ACC112 (cell line): ENCODE measurements at regions not wholly inside any gene's neighbourhood (a gene's known extent, or its start where the extent isn't known, plus 50 kb on each side); places are given as distances from the start of the nearest gene placed in this dataset.

ENCODE experiments used
- H2AFZ ChIP-seq: fragments of 200-600 bp; sonication (generic); one replicate; pipeline ENCODE4 v1.6.0; 2017; ENCODE audit warnings: antibody characterized with exemption, low read length; ENCODE audit not compliant: unreplicated experiment
- H3K27ac ChIP-seq: fragments of 200-600 bp; sonication (generic); 2 replicates; pipeline ENCODE4 v1.5.1; 2014; ENCODE audit warnings: low read depth, mild to moderate bottlenecking, antibody characterized with exemption, low read length, moderate library complexity
- H3K27me3 ChIP-seq: fragments of 200-600 bp; sonication (generic); 2 replicates; pipeline ENCODE4 v1.6.1; 2014; ENCODE audit warnings: mild to moderate bottlenecking, antibody characterized with exemption, low read length, moderate library complexity, mixed read lengths; ENCODE audit not compliant: insufficient read depth
- H3K36me3 ChIP-seq: fragments of 200-600 bp; sonication (generic); 2 replicates; pipeline ENCODE4 v1.6.1; 2016; ENCODE audit warnings: mild to moderate bottlenecking, antibody characterized with exemption, low read length, moderate library complexity, mixed read lengths; ENCODE audit not compliant: insufficient read depth
- H3K4me1 ChIP-seq: fragments of 200-600 bp; sonication (generic); one replicate; pipeline ENCODE4 v1.6.1; 2016; ENCODE audit warnings: low read length, mixed read lengths; ENCODE audit not compliant: insufficient read depth, unreplicated experiment, control insufficient read depth
- H3K4me3 ChIP-seq: fragments of 200-600 bp; sonication (generic); 2 replicates; pipeline ENCODE4 v1.5.1; 2014; ENCODE audit warnings: mild to moderate bottlenecking, low read depth, low read length
- H3K79me2 ChIP-seq: fragments of 200-600 bp; sonication (generic); one replicate; pipeline ENCODE4 v1.6.0; 2016; ENCODE audit warnings: low read length; ENCODE audit not compliant: control insufficient read depth, unreplicated experiment, insufficient read depth

- Histone ChIP-seq H3K4me1 (no peaks in the 10 kb centered on the region), H3K27me3 (no peaks in the 10 kb centered on the region), H3K4me3 (no peak overlapping the region), H3K36me3 (no peaks in the 10 kb centered on the region), H3K79me2 (no peaks in the 10 kb centered on the region), H3K27ac (no peak overlapping the region), H2AFZ (no peak overlapping the region)
Measured at GRCh38 chr1:232579958-232580941, 49.7 kb downstream of the SIPA1L2 start.

DNA sequence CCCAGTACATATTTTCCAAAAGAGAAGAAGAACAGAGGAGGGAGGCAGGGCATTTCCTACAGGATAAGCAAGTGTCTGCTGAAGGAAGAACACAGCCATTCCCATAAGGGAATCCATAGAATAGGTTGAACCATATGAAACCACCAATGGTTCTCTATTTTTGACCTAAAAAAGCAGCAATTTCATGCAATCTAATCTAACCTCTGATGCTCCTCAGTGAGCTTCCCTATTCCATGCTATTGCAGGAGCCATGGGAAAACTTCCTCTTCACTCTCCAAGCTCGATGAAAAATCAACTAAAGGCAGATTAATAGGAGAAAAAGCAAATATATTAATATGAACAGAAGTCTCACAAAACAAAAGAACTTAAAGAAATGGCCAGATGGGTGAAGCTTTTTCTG is 50.5 kb downstream of the SIPA1L2 start:
- no peaks in the 10 kb centered on the region for H3K79me2 ChIP-seq
- peak overlapping the region; percentile 3 for H2AFZ ChIP-seq
- H3K27ac ChIP-seq = no peak overlapping the region
- no peaks in the 10 kb centered on the region for H3K4me1 ChIP-seq
- no peaks in the 10 kb centered on the region for H3K36me3 ChIP-seq
- H3K4me3 ChIP-seq = no peak overlapping the region
- H3K27me3 ChIP-seq = no peaks in the 10 kb centered on the region

- no peaks in the 10 kb centered on the region for H3K27me3 ChIP-seq
- no peaks in the 10 kb centered on the region for H3K36me3 ChIP-seq
- H2AFZ ChIP-seq = no peak overlapping the region
- no peaks in the 10 kb centered on the region for H3K4me1 ChIP-seq
- H3K4me3 ChIP-seq = no peak overlapping the region
- H3K27ac ChIP-seq = no peak overlapping the region
- H3K79me2 ChIP-seq = no peaks in the 10 kb centered on the region
Measured at GRCh38 chr1:232578651-232579195, 51.2 kb downstream of the SIPA1L2 start.

DNA sequence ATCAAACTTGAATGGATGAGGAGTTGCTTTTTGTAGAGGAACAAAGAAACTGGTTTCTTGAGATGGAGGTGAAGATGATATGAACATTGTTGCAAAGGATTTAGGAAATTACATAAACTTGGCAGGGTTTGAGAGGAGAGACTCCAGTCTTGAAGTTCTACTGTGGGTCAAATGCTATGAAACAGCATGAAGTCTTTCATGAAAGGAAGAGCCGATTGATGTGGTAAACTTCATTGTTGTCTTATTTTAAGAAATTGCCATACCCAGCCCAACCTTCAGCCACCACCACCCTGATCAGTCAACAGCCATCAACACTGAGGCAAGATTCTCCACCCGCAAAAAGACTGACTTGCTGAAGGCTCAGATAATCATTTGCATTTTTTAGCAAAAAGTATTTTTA is 52.2 kb downstream of the SIPA1L2 start:
- H3K4me3 ChIP-seq = no peak overlapping the region
- no peak overlapping the region for H3K27ac ChIP-seq
- no peaks in the 10 kb centered on the region for H3K4me1 ChIP-seq

DNA sequence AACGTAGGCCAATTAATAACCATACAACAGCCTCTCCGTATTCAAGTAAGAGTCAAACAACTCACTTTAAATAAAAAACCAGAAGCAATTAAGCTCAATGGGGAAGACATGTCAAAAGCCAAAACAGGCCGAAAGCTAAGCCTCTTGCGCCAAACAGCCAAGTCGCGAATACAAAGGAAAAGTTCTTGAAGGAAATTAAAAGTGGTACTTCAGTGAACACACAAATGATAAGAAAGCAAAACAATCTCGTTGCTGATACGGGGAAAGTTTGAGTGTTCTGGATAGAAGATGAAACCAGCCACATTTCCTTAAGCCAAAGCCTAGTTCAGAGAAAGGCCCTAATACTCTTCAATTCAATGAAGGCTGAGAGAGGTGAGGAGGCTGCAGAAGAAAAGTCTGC is 53.4 kb downstream of the SIPA1L2 start:
- Histone ChIP-seq H3K27me3 (no peaks in the 10 kb centered on the region), H3K36me3 (no peaks in the 10 kb centered on the region), H3K79me2 (no peaks in the 10 kb centered on the region), H3K4me1 (no peaks in the 10 kb centered on the region), H2AFZ (no peak overlapping the region), H3K4me3 (no peak overlapping the region), H3K27ac (no peak overlapping the region)

More for the DNA sequence above, 52.2 kb downstream of the SIPA1L2 start:
- H2AFZ ChIP-seq = no peak overlapping the region
- H3K27me3 ChIP-seq = no peaks in the 10 kb centered on the region
- H3K36me3 ChIP-seq = no peaks in the 10 kb centered on the region
- H3K79me2 ChIP-seq = no peaks in the 10 kb centered on the region

GRCh38 chr1:232575763-232576040 is 54.2 kb downstream of the SIPA1L2 start:
- Histone ChIP-seq H3K27ac (no peak overlapping the region), H3K4me1 (no peaks in the 10 kb centered on the region), H2AFZ (no peak overlapping the region), H3K27me3 (no peaks in the 10 kb centered on the region), H3K79me2 (no peaks in the 10 kb centered on the region), H3K4me3 (no peak overlapping the region), H3K36me3 (no peaks in the 10 kb centered on the region)

DNA sequence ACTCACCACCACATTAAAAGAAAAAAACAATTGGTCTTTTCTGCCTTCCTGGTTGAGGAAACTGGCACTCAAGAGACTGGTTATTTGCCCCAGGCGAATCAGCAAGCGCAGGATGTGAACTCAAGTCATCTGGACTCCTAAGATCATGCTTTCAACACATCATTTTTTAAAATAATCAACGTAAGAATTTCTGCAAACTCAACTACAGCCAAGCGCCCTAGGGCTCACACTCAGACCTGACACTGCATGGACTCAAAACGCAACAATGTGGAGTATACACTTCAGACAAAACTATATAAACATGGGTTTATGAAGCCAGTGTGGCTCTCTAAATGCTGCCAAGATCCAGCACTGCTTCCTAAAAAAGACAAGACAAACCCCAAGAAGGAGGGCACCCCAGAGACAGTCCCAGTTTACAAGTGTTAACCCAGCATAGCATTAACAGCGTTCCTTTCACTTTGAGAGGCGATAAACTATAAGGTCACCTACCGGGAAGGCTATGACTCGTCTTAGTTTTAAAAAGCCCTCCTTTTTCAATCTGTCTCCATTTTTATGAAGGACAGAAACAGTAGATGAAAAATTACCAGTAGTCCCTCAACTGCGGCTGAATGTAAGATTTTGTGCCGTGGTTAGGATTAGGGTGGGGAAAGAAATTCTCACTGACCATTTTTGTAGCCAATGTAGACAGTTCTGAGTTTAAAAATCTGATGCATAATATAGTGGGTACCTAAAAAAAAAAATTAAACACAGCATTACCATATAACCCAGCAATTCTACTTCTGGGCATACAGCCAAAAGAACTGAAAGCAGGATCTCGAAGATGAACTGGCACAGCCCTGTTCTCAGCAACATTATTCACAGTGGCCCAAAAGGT is 54.8 kb downstream of the SIPA1L2 start:
- Histone ChIP-seq H3K79me2 (no peaks in the 10 kb centered on the region), H3K27me3 (no peaks in the 10 kb centered on the region), H3K4me1 (no peaks in the 10 kb centered on the region), H3K27ac (no peak overlapping the region), H3K4me3 (no peak overlapping the region), H2AFZ (no peak overlapping the region), H3K36me3 (no peaks in the 10 kb centered on the region)

DNA sequence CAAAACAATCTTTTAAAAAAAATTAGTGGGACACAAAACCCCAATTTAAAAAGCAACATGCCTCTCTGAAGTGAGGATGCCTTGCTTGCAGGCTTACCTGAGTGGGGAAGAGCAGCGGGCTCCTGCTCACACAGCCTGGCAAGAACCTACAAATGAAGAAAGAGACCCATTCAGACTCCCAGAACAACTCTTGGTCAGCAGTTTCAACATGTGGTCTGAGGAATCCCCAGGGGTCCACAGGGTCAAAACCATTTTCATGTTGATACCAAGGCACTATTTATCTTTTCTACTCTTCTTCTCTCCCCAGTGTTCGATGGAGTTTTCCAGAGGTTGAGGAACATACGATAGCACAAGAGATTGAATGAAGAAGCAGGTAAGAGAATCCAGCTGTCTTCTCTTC is 55.9 kb downstream of the SIPA1L2 start:
- Histone ChIP-seq H3K4me1 (no peaks in the 10 kb centered on the region), H3K27ac (no peak overlapping the region)

DNA sequence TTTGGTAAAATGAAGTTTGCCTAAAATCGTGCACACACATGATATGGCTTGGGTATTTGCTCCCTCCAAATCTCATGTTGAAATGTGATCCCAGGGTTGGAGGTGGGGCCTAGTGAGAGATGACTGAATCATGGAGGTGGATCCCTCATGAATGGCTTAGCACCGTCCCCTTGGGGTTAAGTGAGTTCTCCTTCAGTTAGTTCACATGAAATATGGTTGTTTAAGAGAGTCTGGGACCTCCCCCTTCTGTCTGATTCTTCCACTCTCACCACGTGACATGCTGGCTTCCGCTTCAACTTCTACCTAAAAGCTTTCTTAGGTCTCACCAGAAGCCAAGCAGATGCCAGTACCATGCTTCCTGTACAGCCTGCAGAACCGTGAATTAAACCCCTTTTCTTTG is 58.4 kb downstream of the SIPA1L2 start:
- Histone ChIP-seq H3K4me1 (no peaks in the 10 kb centered on the region), H3K27ac (no peak overlapping the region), H3K36me3 (no peaks in the 10 kb centered on the region), H3K4me3 (no peak overlapping the region), H3K79me2 (no peaks in the 10 kb centered on the region), H3K27me3 (no peaks in the 10 kb centered on the region), H2AFZ (no peak overlapping the region)

More for the DNA sequence above, 55.9 kb downstream of the SIPA1L2 start:
- H3K27me3 ChIP-seq = no peaks in the 10 kb centered on the region
- H3K4me3 ChIP-seq = no peak overlapping the region
- no peaks in the 10 kb centered on the region for H3K36me3 ChIP-seq
- no peak overlapping the region for H2AFZ ChIP-seq
- H3K79me2 ChIP-seq = no peaks in the 10 kb centered on the region

DNA sequence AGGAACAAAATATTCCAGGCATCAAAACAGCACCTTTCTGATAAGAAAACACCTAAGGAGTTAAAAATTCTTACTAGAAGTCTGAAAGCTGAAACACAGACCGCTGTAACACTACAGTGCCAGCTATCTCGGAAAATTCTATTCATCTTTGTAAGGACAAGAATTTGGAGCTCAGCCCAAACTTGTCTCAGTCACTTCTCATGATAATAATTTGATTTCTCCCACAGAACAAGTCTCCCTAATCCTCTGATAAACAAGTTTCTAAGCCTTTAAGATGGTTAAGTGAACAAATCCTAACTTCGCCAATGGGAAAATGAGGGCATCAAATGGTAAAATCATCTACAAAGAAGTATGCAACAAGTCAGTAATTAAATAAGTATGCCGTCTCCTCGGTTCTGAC is 59.9 kb downstream of the SIPA1L2 start:
- no peaks in the 10 kb centered on the region for H3K27me3 ChIP-seq
- no peak overlapping the region for H2AFZ ChIP-seq
- H3K36me3 ChIP-seq = no peaks in the 10 kb centered on the region
- H3K4me1 ChIP-seq = no peaks in the 10 kb centered on the region
- no peaks in the 10 kb centered on the region for H3K79me2 ChIP-seq
- H3K4me3 ChIP-seq = no peak overlapping the region
- no peak overlapping the region for H3K27ac ChIP-seq
